ENCODE measurements at regions not wholly inside any gene's neighbourhood (a gene's known extent, or its start where the extent isn't known, plus 50 kb on each side); places are given as distances from the start of the nearest gene placed in this dataset.

DNA sequence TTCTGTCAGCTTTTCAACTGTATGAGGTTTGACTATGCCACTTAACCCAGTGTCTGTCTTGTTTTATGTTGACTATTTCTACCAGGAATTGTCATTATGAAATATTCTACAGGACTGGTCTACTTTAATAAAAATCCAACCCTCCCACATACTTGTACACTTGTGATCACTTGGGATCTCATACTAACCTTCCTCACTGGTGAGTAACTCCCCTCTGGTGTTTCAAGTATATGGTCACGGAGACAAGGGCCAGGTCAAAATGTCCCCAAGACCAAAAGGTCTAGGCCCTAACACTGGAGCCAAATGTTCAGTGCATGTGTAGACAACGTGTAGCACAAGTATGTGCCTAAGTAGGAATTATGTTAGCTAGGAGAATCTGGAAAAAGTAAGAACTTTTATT, 122.7 kb upstream of the TJP1 start:
- Histone ChIP-seq H3K27ac (no peak overlapping the region), H3K9me3 (no peaks in the 10 kb centered on the region), H3K4me1 (no peaks in the 10 kb centered on the region), H3K36me3 (no peaks in the 10 kb centered on the region), H3K27me3 (no peaks in the 10 kb centered on the region), H3K4me3 (no peak overlapping the region)
- in situ Hi-C loops (cut with MboI; ENCODE audit: low sequenced_read_pairs in 4 of 4) (no loop called here), intact Hi-C loops (cut with DNase I; ENCODE audit: low total_unique reads) (loop anchor here (10.0 kb wide), 1 partner anchor 280 kb away; no protein-coding TSS in a partner anchor)
- no peak for ATAC-seq
- TF ChIP-seq POLR2A (IDR thresholded peaks at IDR 0.05), result no peak
- TF ChIP-seq, protein P1, sequence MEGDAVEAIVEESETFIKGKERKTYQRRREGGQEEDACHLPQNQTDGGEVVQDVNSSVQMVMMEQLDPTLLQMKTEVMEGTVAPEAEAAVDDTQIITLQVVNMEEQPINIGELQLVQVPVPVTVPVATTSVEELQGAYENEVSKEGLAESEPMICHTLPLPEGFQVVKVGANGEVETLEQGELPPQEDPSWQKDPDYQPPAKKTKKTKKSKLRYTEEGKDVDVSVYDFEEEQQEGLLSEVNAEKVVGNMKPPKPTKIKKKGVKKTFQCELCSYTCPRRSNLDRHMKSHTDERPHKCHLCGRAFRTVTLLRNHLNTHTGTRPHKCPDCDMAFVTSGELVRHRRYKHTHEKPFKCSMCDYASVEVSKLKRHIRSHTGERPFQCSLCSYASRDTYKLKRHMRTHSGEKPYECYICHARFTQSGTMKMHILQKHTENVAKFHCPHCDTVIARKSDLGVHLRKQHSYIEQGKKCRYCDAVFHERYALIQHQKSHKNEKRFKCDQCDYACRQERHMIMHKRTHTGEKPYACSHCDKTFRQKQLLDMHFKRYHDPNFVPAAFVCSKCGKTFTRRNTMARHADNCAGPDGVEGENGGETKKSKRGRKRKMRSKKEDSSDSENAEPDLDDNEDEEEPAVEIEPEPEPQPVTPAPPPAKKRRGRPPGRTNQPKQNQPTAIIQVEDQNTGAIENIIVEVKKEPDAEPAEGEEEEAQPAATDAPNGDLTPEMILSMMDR (IDR thresholded peaks at IDR 0.05 in 4 of 5, conservative IDR thresholded peaks at IDR 0.05 in 1 of 5), result no peak
- no peak for DNase-seq

DNA sequence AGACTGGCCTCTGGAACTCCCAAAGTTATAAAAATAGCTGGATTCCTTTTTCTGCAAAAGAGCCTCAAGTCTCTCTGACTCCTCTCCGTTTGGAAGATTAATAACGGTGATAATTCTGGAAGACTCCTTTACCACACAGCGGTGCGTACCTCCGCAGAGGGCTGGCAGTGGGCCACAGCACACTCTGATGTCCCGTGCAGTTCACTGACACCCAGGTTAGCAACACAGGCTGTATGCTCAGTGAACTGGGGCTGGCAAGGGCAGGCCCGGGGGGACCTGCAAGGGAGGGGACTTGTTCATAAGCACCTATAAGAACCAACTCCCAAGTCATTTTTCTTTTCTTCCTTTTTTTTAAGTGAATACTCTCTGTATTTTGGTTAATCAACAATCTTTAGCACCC, 120.3 kb upstream of the TJP1 start:
- H3K4me3 ChIP-seq, result no peak overlapping the region
- H3K9me3 ChIP-seq, result no peaks in the 10 kb centered on the region
- intact Hi-C loops (cut with DNase I; ENCODE audit: low total_unique reads), result loop anchor here (10.0 kb wide), 1 partner anchor 278 kb away; no protein-coding TSS in a partner anchor
- no peak for ATAC-seq
- no peak for DNase-seq
- H3K4me1 ChIP-seq, result no peaks in the 10 kb centered on the region
- no peak overlapping the region for H3K27ac ChIP-seq
- no peak for TF ChIP-seq POLR2A (IDR thresholded peaks at IDR 0.05)
- TF ChIP-seq, protein P1 (IDR thresholded peaks at IDR 0.05 in 4 of 5, conservative IDR thresholded peaks at IDR 0.05 in 1 of 5), result no peak
- no peaks in the 10 kb centered on the region for H3K27me3 ChIP-seq
- in situ Hi-C loops (cut with MboI; ENCODE audit: low sequenced_read_pairs in 4 of 4), result no loop called here
- H3K36me3 ChIP-seq, result no peaks in the 10 kb centered on the region

DNA sequence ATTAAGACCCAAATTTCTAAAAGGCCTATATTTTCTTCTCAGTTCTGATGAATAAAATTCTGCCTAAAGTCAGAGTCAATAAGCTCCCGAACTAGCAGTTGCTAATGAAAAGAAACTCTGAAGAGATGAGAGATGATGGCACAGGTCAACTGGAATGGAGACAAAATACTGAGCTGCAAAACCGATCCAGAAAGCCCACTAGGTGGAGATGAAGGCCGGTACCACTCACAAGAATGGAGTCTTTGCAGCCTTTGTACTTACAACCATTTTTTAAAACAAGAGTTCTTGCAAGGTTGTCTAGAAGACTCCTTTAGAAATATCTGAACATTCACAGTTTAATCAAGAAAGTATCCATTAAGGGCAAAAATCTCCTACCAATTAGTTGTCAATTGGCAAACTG, 119.9 kb upstream of the TJP1 start:
- H3K36me3 ChIP-seq, result no peaks in the 10 kb centered on the region
- no peak for ATAC-seq
- no peaks in the 10 kb centered on the region for H3K9me3 ChIP-seq
- H3K4me3 ChIP-seq, result no peak overlapping the region
- in situ Hi-C loops (cut with MboI; ENCODE audit: low sequenced_read_pairs in 4 of 4) (no loop called here), intact Hi-C loops (cut with DNase I; ENCODE audit: low total_unique reads) (loop anchor here (10.0 kb wide), 1 partner anchor 277 kb away; no protein-coding TSS in a partner anchor)
- H3K27ac ChIP-seq, result no peak overlapping the region
- no peaks in the 10 kb centered on the region for H3K27me3 ChIP-seq
- H3K4me1 ChIP-seq, result no peaks in the 10 kb centered on the region
- no peak for DNase-seq
- TF ChIP-seq POLR2A (IDR thresholded peaks at IDR 0.05), result no peak
- TF ChIP-seq, protein P1 (IDR thresholded peaks at IDR 0.05 in 4 of 5, conservative IDR thresholded peaks at IDR 0.05 in 1 of 5), result no peak

DNA sequence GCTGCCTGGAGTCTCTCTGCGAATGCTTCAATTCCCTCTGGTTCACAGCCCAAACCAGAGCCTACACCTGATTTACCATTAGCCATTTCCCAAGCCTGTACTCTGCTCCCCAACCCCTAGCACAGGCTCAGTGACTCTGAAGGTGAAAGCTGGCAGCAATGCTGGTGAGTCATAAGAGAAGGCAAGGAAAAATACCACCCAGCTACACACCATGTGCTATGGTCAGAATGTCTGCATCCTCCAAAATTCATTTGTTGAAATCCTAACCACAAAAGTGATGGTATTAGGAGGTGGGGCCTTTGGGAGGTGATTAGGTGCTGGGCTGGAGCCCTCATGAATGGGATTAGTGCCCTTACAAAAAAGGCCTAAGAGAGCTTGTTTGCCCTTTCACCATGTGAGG, 117.1 kb upstream of the TJP1 start:
- H3K36me3 ChIP-seq, result no peaks in the 10 kb centered on the region
- H3K4me1 ChIP-seq, result no peaks in the 10 kb centered on the region
- TF ChIP-seq, protein P1 (IDR thresholded peaks at IDR 0.05 in 4 of 5, conservative IDR thresholded peaks at IDR 0.05 in 1 of 5), result no peak
- no peak for TF ChIP-seq POLR2A (IDR thresholded peaks at IDR 0.05)
- intact Hi-C loops (cut with DNase I; ENCODE audit: low total_unique reads), result no loop called here
- no peak overlapping the region for H3K4me3 ChIP-seq
- H3K27me3 ChIP-seq, result no peaks in the 10 kb centered on the region
- in situ Hi-C loops (cut with MboI; ENCODE audit: low sequenced_read_pairs in 4 of 4), result no loop called here
- DNase-seq, result no peak
- ATAC-seq, result no peak
- H3K9me3 ChIP-seq, result no peaks in the 10 kb centered on the region
- no peak overlapping the region for H3K27ac ChIP-seq
